ENCODE measurements at regions not wholly inside any gene's neighbourhood (a gene's known extent, or its start where the extent isn't known, plus 50 kb on each side); places are given as distances from the start of the nearest gene placed in this dataset.
"Not testable (repeated sequence)": the region's sequence is repeated elsewhere in the genome, so short reads cannot be mapped to it uniquely, and the experiment has no call there.

DNA sequence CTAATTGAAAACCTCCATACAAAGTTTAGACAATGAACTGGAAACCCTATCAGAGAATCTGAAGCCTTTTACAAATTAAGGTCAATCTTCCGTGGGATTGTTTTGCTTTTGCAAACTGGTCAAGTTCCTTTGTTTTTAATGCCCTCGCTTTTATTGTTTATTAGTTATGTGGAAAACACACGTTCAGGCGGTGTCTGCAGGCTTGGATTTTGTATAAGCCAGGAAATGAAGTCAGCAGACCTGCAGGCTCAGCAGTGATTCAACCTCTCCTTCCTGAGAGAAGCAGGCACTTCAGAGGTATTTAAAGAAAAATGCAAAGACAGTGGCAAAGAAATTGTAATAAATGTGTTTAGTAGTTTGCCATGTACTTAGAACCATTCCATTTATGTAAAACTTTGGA lies 103.4 kb upstream of the PDE10A start:
- H3K4me3 ChIP-seq (ENCODE audit: low read length): no peak overlapping the region
- H3K27me3 ChIP-seq (ENCODE audit: control insufficient read depth, insufficient read depth, low read length): no peaks in the 10 kb centered on the region
- no peaks in the 10 kb centered on the region for H3K9me3 ChIP-seq (ENCODE audit: control insufficient read depth, low read length)

DNA sequence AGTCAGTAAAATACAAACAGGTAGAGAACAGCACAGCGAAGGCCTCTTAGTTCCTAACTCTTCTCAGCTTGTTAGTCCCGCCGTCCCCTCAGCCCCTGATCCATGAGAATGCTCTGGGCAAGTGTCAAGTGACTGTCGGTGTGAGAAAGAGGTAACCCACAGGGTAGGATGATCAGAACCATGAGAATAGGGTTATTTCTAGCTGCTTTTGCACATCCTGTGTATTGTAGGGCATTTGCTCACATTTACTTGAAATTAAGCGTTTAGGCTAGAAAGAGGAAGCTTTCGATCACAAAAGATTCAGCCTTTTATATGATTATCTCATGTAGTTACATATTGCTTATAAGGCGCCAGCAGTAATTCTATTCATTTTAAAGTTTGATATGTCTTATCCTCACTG lies 103.0 kb upstream of the PDE10A start:
- H3K27me3 ChIP-seq (ENCODE audit: control insufficient read depth, insufficient read depth, low read length): no peaks in the 10 kb centered on the region

More for the DNA sequence above, 103.4 kb upstream of the PDE10A start:
- no peaks in the 10 kb centered on the region for H3K4me1 ChIP-seq (ENCODE audit: control insufficient read depth, insufficient read depth, low read length)
- no peaks in the 10 kb centered on the region for H3K36me3 ChIP-seq (ENCODE audit: control insufficient read depth, insufficient read depth, low read length)
- H3K9ac ChIP-seq (ENCODE audit: low read length): no peak overlapping the region

GRCh38 chr6:165765256-165765655 lies 102.2 kb upstream of the PDE10A start:
- H3K9me3 ChIP-seq (ENCODE audit: control insufficient read depth, low read length); H3K4me1 ChIP-seq (ENCODE audit: control insufficient read depth, insufficient read depth, low read length); H3K4me3 ChIP-seq (ENCODE audit: low read length); H3K36me3 ChIP-seq (ENCODE audit: control insufficient read depth, insufficient read depth, low read length); H3K9ac ChIP-seq (ENCODE audit: low read length); H3K27me3 ChIP-seq (ENCODE audit: control insufficient read depth, insufficient read depth, low read length): not testable (repeated sequence)

More for the DNA sequence above, 103.0 kb upstream of the PDE10A start:
- no peaks in the 10 kb centered on the region for H3K9me3 ChIP-seq (ENCODE audit: control insufficient read depth, low read length)
- H3K36me3 ChIP-seq (ENCODE audit: control insufficient read depth, insufficient read depth, low read length): no peaks in the 10 kb centered on the region
- H3K4me1 ChIP-seq (ENCODE audit: control insufficient read depth, insufficient read depth, low read length): no peaks in the 10 kb centered on the region
- no peak overlapping the region for H3K4me3 ChIP-seq (ENCODE audit: low read length)
- no peak overlapping the region for H3K9ac ChIP-seq (ENCODE audit: low read length)

DNA sequence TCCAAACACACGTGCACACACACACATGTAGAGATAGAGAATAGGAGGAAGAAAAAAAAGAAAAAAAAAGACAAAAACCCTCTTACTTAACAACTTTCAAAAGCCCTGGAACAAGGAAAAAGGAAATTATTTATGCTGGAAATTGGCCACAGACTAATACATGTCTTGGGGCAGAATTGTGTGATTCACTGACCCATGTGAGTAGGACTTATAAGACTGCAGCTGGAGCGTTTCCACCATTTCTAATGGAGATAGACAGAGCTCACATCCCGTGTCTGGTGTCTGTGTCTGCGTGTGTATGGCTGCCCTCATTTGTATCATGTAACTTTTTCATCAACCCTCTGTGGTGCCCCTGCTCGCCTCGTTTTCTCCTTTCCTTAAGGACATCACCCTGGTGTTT lies 99.8 kb upstream of the PDE10A start:
- H3K9ac ChIP-seq (ENCODE audit: low read length): no peak overlapping the region
- H3K27me3 ChIP-seq (ENCODE audit: control insufficient read depth, insufficient read depth, low read length): no peaks in the 10 kb centered on the region
- H3K36me3 ChIP-seq (ENCODE audit: control insufficient read depth, insufficient read depth, low read length): no peaks in the 10 kb centered on the region
- H3K9me3 ChIP-seq (ENCODE audit: control insufficient read depth, low read length): no peaks in the 10 kb centered on the region
- H3K4me1 ChIP-seq (ENCODE audit: control insufficient read depth, insufficient read depth, low read length): no peaks in the 10 kb centered on the region
- H3K4me3 ChIP-seq (ENCODE audit: low read length): no peak overlapping the region

- no peak overlapping the region for H3K4me3 ChIP-seq (ENCODE audit: low read length)
- no peaks in the 10 kb centered on the region for H3K27me3 ChIP-seq (ENCODE audit: control insufficient read depth, insufficient read depth, low read length)
- no peaks in the 10 kb centered on the region for H3K4me1 ChIP-seq (ENCODE audit: control insufficient read depth, insufficient read depth, low read length)
- H3K9me3 ChIP-seq (ENCODE audit: control insufficient read depth, low read length): no peaks in the 10 kb centered on the region
- H3K36me3 ChIP-seq (ENCODE audit: control insufficient read depth, insufficient read depth, low read length): no peaks in the 10 kb centered on the region
- H3K9ac ChIP-seq (ENCODE audit: low read length): no peak overlapping the region
Measured at GRCh38 chr6:165762125-165762524, 99.1 kb upstream of the PDE10A start.

DNA sequence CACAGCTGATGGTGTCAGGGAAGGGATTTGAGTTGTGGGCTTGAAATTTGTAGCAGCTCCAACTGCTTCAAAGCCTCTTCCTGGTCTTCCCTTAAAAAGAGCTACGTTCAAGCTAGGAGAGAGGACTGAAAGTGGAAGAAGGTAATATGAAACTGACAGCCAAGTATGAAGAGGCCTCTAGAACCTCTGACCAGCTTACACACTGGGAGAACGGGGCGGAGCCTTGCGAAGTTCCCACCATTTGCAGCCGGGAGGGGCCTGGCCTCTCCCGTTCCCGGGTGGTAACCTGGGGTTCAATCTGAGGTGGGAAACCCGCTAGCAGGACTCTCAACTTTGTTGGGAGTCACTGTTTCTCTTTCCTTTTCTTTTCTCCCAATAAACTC lies 97.8 kb upstream of the PDE10A start:
- Histone ChIP-seq H3K9ac (ENCODE audit: low read length) (no peak overlapping the region), H3K9me3 (ENCODE audit: control insufficient read depth, low read length) (no peaks in the 10 kb centered on the region)

DNA sequence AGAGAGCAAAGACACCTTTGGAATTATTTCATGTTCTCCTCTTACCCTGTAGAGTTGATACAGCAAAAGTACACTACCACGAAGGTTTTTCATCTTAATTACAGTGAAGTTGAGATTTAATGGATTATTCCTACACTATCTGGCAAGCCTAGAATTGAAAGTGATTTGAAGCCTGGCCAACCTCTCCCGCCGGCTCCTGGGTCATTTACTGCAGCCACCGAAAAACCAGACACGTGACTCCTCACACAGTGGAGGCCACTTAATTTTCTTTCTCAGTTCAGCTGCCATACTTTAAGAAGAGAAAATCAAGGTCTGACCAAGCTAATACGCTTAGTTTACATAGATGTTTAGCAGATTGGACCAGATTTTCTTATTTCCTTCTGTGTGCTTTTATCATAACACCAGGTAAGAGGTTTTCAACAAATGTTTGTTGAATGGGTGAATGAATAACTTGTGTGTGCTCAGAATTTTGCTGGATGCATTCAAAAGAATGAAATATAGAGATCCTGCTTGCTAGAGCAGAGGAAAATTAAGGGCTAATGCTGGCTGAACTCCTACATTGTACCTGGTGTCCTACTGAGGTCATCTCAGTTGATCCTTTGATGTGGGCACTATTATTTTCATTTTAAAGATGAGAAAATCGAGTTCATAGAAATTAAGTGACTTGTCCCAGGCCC lies 97.2 kb upstream of the PDE10A start:
- H3K4me1 ChIP-seq (ENCODE audit: control insufficient read depth, insufficient read depth, low read length): no peaks in the 10 kb centered on the region
- H3K9ac ChIP-seq (ENCODE audit: low read length): no peak overlapping the region
- no peak overlapping the region for H3K4me3 ChIP-seq (ENCODE audit: low read length)
- H3K27me3 ChIP-seq (ENCODE audit: control insufficient read depth, insufficient read depth, low read length): no peaks in the 10 kb centered on the region
- H3K36me3 ChIP-seq (ENCODE audit: control insufficient read depth, insufficient read depth, low read length): no peaks in the 10 kb centered on the region
- H3K9me3 ChIP-seq (ENCODE audit: control insufficient read depth, low read length): no peaks in the 10 kb centered on the region

More for the DNA sequence above, 97.8 kb upstream of the PDE10A start:
- no peak overlapping the region for H3K4me3 ChIP-seq (ENCODE audit: low read length)
- H3K4me1 ChIP-seq (ENCODE audit: control insufficient read depth, insufficient read depth, low read length): no peaks in the 10 kb centered on the region
- H3K27me3 ChIP-seq (ENCODE audit: control insufficient read depth, insufficient read depth, low read length): no peaks in the 10 kb centered on the region
- H3K36me3 ChIP-seq (ENCODE audit: control insufficient read depth, insufficient read depth, low read length): no peaks in the 10 kb centered on the region

DNA sequence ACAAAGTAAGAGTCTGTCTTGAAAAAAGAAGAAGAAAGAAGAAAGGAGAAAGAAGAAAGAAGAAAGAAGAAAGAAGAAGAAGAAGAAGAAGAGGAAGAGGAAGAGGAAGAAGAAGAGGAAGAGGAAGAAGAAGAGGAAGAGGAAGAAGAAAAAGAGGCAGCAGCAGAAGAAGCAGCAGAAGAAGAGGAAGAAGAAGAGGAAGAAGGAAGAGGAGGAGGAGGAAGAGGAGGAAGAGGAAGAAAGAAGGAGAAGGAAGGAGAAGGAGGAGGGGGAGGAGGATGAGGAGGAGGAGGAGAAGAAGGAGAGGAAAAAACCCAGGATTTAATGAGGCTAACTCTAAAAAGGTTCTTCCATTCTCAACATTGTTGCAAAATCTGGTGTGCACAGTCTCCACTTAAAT lies 95.4 kb upstream of the PDE10A start:
- no peaks in the 10 kb centered on the region for H3K9me3 ChIP-seq (ENCODE audit: control insufficient read depth, low read length)
- H3K27me3 ChIP-seq (ENCODE audit: control insufficient read depth, insufficient read depth, low read length): no peaks in the 10 kb centered on the region
- H3K36me3 ChIP-seq (ENCODE audit: control insufficient read depth, insufficient read depth, low read length): no peaks in the 10 kb centered on the region
- H3K4me1 ChIP-seq (ENCODE audit: control insufficient read depth, insufficient read depth, low read length): no peaks in the 10 kb centered on the region
- H3K9ac ChIP-seq (ENCODE audit: low read length): no peak overlapping the region
- H3K4me3 ChIP-seq (ENCODE audit: low read length): no peak overlapping the region

- Histone ChIP-seq H3K4me1 (ENCODE audit: control insufficient read depth, insufficient read depth, low read length) (no peaks in the 10 kb centered on the region), H3K9me3 (ENCODE audit: control insufficient read depth, low read length) (no peaks in the 10 kb centered on the region)
Measured at GRCh38 chr6:165755583-165755982, 92.5 kb upstream of the PDE10A start.

GRCh38 chr6:165753506-165753905 lies 90.5 kb upstream of the PDE10A start:
- Histone ChIP-seq H3K27me3 (ENCODE audit: control insufficient read depth, insufficient read depth, low read length) (no peaks in the 10 kb centered on the region), H3K9ac (ENCODE audit: low read length) (no peak overlapping the region), H3K4me1 (ENCODE audit: control insufficient read depth, insufficient read depth, low read length) (no peaks in the 10 kb centered on the region), H3K9me3 (ENCODE audit: control insufficient read depth, low read length) (no peaks in the 10 kb centered on the region), H3K4me3 (ENCODE audit: low read length) (no peak overlapping the region), H3K36me3 (ENCODE audit: control insufficient read depth, insufficient read depth, low read length) (no peaks in the 10 kb centered on the region)

More at GRCh38 chr6:165755583-165755982, 92.5 kb upstream of the PDE10A start:
- no peak overlapping the region for H3K4me3 ChIP-seq (ENCODE audit: low read length)
- H3K9ac ChIP-seq (ENCODE audit: low read length): no peak overlapping the region
- no peaks in the 10 kb centered on the region for H3K27me3 ChIP-seq (ENCODE audit: control insufficient read depth, insufficient read depth, low read length)
- H3K36me3 ChIP-seq (ENCODE audit: control insufficient read depth, insufficient read depth, low read length): no peaks in the 10 kb centered on the region

DNA sequence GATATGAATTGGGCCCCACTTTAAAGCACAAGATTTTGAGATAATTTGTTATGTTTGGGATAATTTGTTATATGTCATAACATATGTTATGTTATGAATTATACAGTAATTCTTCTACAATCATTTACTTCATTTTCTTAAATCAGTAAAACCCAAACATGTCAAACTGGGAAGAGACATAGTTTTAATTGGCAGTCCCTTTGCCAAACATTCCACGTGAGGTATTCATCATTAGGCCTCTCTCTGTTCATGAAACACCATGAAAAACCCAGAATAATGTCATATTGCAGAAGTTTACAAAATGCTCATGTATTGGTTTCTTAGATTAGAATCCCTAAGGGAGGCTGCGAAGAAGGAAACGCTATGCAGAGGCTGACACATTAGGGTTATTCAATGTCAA lies 89.4 kb upstream of the PDE10A start:
- Histone ChIP-seq H3K9me3 (ENCODE audit: control insufficient read depth, low read length) (no peaks in the 10 kb centered on the region), H3K9ac (ENCODE audit: low read length) (no peak overlapping the region), H3K4me1 (ENCODE audit: control insufficient read depth, insufficient read depth, low read length) (no peaks in the 10 kb centered on the region), H3K36me3 (ENCODE audit: control insufficient read depth, insufficient read depth, low read length) (no peaks in the 10 kb centered on the region), H3K4me3 (ENCODE audit: low read length) (no peak overlapping the region), H3K27me3 (ENCODE audit: control insufficient read depth, insufficient read depth, low read length) (no peaks in the 10 kb centered on the region)

- Histone ChIP-seq H3K9ac (ENCODE audit: low read length) (no peak overlapping the region), H3K27me3 (ENCODE audit: control insufficient read depth, insufficient read depth, low read length) (no peaks in the 10 kb centered on the region), H3K9me3 (ENCODE audit: control insufficient read depth, low read length) (no peaks in the 10 kb centered on the region), H3K4me1 (ENCODE audit: control insufficient read depth, insufficient read depth, low read length) (no peaks in the 10 kb centered on the region), H3K36me3 (ENCODE audit: control insufficient read depth, insufficient read depth, low read length) (no peaks in the 10 kb centered on the region), H3K4me3 (ENCODE audit: low read length) (no peak overlapping the region)
Measured at GRCh38 chr6:165751486-165751885, 88.4 kb upstream of the PDE10A start.

- Histone ChIP-seq H3K4me1 (ENCODE audit: control insufficient read depth, insufficient read depth, low read length) (no peaks in the 10 kb centered on the region), H3K36me3 (ENCODE audit: control insufficient read depth, insufficient read depth, low read length) (no peaks in the 10 kb centered on the region), H3K9me3 (ENCODE audit: control insufficient read depth, low read length) (no peaks in the 10 kb centered on the region)
Measured at GRCh38 chr6:165749163-165749562, 86.1 kb upstream of the PDE10A start.

More at GRCh38 chr6:165749163-165749562, 86.1 kb upstream of the PDE10A start:
- H3K27me3 ChIP-seq (ENCODE audit: control insufficient read depth, insufficient read depth, low read length): no peaks in the 10 kb centered on the region
- H3K4me3 ChIP-seq (ENCODE audit: low read length): no peak overlapping the region
- no peak overlapping the region for H3K9ac ChIP-seq (ENCODE audit: low read length)
